Activated CD8-positive, alpha-beta memory T cell treated with anti-CD3 and anti-CD28 coated beads, Interleukin-2, amount 50 U/mL, for 1 hour (primary cell): ENCODE measurements at regions not wholly inside any gene's neighbourhood (a gene's known extent, or its start where the extent isn't known, plus 50 kb on each side); places are given as distances from the start of the nearest gene placed in this dataset.

ENCODE experiments used
- DNase-seq: peaks from one replicate; pipeline ENCODE4 v3.0.0-alpha.2; 2020; ENCODE audit errors: extremely low read depth

DNA sequence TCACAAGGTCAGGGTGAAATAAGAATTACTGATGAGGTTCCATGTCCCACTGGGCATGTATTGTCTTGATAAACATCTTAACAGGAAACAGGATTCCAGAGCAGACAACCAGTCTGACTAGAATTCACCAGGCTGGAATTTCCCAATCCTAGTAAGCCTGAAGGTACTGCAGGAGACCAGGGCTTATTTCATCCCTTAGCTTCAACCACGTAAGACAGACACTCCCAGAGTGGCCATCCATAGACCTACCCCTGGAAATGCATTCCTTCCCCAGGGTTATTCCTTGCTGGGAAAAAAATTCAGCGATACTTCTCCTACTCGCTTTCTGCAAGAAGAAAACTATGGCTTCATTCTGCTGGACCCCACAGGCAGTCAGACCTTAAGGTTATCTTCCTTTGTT is 785.4 kb downstream of the NR2F1-AS1 start:
- DNase-seq: no peak

DNA sequence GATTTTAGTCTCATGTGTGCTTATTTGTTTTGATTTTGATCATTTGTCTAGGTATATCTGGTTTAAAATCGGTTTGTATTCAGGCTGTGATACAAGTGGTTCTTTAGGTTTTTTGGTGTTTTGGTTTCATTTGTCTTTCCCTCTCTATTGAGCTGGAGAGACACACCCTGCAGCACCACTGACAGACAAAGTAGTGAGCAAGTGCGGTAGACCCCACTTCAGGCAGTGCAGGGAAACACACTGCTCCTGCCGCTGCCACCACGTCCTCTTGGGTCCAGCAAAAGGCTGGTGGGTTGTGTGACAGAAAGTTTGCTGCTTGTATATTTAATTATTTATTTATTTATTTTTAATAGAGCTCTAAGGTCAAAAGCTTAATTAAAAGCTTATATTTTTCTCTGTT is 801.0 kb downstream of the NR2F1-AS1 start:
- no peak for DNase-seq

DNA sequence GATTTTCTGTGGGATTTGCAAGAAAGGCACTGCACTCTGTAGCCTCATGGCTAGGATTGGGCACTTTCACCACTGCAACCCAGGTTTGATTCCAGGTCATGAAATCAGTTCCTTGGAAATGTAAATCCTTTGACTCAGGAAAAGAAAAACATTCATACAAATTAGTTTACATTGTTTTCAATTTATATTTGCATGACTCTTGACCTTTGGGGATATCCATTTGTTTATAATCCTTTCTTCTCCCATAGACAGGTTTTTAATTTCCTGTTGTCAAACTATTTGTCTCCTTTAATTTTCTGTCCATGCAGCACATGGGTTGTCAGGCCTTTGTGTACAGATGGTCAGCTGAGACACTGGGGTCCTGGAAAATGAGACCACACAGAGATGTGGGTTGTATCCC is 801.5 kb downstream of the NR2F1-AS1 start:
- no peak for DNase-seq

DNA sequence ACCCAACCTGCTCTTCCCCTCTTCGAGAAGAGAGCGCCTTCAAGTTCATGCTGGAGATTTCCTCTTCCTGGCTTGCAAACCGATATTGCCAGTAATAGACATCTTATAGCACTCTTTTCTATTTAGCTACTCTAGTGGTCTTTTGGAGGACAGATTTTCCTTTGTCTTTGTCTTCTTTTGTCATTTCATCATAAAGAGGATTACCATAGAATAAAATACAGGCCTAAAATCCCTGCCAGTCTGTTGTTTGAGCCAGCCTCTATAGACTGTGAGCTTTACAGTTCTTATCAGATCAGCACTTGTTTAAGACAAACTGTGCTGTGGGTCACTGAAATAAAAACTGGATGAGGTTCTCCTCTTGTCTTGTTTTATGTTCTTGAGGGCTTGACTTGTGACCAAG is 802.8 kb downstream of the NR2F1-AS1 start:
- DNase-seq: no peak

- DNase-seq: no peak
These were observed 803.6 kb downstream of the NR2F1-AS1 start for GRCh38 chr5:92777421-92777820.

DNA sequence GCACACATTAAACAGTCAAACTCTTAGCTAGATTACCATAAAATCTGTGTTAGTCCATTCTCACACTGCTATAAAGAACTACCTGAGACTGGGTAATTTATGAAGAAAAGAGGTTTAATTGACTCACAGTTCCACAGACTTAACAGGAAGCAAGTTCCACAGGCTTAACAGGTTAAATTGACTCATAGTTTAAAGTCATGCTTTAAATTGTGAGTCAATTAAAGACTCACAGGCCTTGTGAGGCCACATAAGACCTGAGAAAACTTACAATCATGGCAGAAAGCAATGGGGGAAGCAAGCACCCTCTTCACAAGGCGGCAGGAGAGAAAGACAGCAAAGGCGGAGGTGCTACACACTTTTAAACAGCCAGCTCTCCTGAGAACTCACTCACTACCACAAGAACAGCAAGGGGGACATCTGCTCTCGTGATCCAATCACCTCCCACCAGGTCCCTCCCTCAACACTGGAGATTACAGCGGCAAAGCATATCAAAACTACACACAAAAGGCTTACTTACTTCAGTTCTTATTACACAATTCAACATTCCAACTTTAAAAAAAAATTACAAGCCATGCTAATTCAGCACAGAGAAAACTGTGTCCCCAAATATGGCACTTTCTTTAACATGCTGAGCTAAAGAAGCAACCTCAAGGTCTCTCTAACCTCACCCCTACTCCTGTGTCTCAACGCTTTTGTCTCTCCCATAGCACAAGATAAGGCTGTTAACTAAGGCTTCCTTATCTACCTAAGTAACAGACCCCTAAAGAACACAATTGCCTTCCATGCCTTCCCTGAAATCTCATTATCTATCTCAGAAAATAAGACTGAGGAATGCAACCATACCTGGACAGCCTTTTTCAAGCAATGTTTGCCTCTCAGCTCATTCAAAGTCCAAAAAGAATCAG is 805.1 kb downstream of the NR2F1-AS1 start:
- no peak for DNase-seq

GRCh38 chr5:92769978-92770377 is 811.0 kb downstream of the NR2F1-AS1 start:
- DNase-seq: no peak

- no peak for DNase-seq
These were observed 819.4 kb downstream of the NR2F1-AS1 start for GRCh38 chr5:92761585-92761984.

DNA sequence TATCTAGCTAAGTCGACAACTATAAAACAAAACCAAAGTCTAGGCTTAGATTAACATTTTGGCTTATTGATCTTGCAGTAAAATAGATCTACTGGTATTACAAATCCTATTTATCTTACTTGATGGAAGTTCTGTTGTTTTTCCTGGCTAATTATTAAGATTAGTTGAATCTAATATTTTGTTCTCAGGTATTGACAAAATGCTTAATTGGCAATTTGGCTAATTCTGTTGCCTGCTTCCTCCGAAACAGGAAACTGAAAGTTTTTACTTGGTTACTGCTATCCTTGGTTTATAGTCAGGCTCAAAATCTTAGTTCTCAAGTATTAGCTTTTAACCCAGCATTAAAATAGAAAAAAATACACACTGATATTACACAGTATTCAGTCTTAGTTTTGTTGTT is 820.5 kb downstream of the NR2F1-AS1 start:
- DNase-seq: no peak

DNA sequence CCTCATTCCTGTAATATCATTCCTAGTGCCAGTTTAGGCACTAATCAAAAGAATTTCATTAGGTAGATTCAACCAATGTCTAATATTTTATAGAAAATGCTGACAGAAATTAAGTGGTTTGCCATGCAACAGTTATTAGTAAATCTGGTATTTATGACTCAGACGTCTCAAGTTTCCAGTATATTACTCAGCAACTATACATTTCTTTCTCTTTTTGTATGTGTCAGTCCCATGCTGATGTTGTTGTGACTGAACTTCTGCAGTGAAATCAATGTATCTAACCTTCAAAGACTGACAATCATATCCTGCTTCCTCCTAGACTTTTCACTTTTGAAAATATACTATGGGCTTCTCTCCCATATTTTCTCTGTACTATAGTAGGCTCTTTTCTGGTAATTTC is 822.5 kb downstream of the NR2F1-AS1 start:
- DNase-seq: no peak

GRCh38 chr5:92749943-92750342 is 831.1 kb downstream of the NR2F1-AS1 start:
- no peak for DNase-seq

DNA sequence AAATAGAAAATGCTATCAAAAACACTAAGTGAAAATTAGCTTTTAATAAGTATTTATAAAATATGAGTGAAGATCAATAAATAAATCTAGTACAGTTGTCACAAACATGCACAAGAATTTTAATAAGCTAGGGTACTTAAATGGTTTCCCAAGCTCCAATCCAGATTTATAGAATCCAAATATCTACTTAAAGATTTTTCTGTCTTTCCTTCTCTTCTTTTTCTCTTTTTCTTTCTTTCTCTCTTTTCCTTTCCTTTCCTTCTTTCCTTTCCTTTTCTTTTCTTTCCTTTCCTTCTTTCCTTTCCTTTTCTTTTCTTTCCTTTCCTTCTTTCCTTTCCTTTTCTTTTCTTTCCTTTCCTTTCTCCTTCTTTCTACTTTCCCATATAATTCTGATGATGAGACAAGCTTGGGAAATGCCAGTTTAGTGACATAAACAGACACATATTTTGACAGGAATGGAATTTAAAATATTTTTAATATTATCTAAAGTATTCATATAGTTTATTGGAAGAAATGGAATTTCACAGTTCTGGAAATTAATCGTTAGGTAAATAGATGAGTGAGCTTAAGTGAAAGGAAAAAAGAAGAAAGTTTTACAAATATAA is 832.8 kb downstream of the NR2F1-AS1 start:
- DNase-seq: no peak

DNA sequence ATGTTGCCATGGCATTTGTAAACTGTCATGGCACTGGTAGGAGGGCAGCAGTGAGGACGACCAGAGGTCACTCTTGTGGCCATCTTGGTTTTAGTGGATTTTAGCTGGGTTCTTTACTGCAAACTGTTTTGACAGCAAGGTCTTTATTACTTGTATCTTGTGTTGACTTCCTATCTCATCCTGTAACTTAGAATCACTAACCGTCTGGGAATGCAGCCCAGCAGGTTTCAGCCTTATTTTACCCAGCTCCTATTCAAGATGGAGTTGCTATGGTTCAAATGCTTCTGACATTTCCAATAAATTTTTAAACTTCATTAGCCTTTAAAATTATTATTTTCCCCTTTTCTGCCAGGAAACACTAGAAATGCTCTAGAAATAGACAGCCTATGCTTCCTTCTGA is 839.1 kb downstream of the NR2F1-AS1 start:
- DNase-seq: no peak

- no peak for DNase-seq
These were observed 846.6 kb downstream of the NR2F1-AS1 start for GRCh38 chr5:92734211-92734940.

DNA sequence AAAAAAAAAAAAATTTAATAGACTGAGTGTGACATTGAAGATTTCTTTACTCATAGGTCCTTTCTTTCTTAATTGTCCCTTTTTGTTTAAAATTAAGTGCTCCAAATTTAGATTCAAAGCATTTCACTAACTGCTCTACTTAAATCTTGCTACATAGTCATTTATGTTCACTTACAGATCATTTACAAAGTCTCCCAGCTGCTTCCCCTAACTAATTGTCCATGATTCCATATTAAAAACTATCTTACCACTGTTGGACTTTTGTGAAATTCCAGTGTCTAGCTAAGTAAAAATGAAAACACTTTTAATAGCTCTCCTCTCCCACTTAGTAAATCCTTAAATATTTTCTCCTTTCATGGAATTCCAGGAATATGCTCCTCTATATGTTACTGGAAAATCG is 850.5 kb downstream of the NR2F1-AS1 start:
- no peak for DNase-seq

DNA sequence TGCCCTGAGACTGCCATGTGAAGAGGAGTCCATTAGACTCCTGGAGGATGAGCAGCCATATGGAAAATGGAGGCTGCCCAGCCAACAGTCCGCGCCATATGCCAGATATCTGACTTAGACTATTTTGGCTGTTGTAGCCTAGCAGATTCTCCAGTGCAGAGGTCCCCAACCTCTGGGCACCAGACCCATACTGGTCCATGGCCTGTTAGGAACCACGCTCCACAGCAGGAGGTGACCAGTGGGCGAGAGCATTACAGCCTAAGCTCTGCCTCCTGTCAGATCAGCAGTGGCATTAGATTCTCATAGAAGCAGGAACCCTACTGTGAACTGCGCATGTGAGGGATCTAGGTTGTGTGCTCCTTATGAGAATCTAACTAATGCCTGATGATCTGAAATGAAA is 851.9 kb downstream of the NR2F1-AS1 start:
- DNase-seq: no peak

GRCh38 chr5:92715946-92716520 is 865.0 kb downstream of the NR2F1-AS1 start:
- DNase-seq: no peak

DNA sequence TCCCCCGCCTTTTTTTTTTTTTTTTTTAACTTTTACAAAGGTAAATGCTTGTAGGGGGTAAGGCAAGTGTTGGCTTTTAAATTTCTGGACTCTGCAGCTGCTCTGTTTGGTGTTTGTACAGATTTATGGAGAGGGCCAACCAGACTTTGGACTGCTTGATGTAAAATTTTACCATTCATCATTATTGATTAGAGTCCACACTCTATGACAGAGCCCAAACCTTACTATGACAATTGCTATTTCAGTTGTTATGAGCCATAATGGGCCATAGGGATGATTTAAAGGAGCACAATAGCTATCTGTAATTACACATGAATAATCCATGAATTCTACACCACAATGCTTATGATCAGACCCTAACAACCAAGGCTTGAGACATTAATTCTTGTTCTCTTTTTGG is 867.2 kb downstream of the NR2F1-AS1 start:
- DNase-seq: no peak

DNA sequence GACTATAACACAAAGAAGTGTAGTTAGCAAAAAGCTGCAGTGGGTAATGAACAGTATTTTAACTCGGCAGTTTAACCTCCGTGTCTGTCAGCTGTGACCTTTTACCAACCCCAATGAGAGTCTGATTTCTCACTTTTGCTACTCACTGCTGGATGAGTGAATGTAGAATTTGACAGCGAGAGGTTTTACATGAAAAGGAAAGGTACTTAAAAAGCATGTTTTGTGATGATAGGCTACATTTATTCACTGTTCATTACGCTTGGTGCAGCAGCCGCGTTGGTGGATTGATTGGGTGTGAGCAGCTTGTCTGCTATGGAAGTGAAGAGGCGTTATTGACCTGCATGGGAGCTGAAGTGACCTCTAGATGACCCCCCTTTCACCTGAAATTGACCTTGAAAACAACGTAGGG is 867.7 kb downstream of the NR2F1-AS1 start:
- DNase-seq: no peak

- no peak for DNase-seq
These were observed 869.1 kb downstream of the NR2F1-AS1 start for GRCh38 chr5:92711956-92712355.

DNA sequence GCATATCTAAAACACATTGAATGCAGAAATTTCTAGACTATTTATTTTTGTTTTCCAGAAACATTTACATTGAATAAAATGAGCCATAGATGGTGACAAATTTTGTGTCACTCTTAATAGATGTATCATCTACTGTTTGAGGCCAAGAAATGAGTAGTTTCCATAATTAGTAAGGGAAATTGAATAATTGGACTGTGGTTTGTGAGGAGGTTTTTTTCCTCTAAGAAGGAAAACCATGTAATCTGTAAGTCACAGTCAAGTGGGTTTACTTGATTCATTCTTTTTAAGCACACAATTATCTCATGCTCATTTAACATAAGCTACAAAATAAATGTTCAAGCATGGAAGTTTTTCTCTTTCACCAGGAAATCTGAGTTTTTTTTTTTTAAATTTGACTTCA is 876.4 kb downstream of the NR2F1-AS1 start:
- no peak for DNase-seq

- DNase-seq: no peak
These were observed 877.0 kb downstream of the NR2F1-AS1 start for GRCh38 chr5:92703976-92704375.
